ENCODE measurements at regions not wholly inside any gene's neighbourhood (a gene's known extent, or its start where the extent isn't known, plus 50 kb on each side); places are given as distances from the start of the nearest gene placed in this dataset.
"Not testable (repeated sequence)": the region's sequence is repeated elsewhere in the genome, so short reads cannot be mapped to it uniquely, and the experiment has no call there.

DNA sequence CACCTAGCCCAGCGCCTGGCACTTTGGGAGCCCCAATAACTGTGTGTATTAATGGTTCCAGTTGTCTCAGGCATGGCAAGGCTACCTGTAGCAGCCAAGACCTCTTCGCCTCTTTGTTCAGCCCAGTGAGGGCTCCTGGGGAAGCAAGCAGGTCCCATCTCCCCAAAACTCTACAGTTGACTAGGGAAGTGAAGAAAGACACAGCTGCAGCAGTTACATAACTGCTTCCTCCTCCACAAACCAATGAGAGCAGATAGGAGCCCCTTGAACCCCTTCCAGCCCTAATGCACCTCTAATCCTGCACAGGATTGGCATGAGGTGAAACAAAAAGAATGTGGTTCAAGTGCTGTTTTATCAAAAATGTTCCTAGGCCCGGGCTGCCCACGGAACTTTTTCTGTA lies 100.5 kb downstream of the SYF2 start:
- DNase-seq = no peak

DNA sequence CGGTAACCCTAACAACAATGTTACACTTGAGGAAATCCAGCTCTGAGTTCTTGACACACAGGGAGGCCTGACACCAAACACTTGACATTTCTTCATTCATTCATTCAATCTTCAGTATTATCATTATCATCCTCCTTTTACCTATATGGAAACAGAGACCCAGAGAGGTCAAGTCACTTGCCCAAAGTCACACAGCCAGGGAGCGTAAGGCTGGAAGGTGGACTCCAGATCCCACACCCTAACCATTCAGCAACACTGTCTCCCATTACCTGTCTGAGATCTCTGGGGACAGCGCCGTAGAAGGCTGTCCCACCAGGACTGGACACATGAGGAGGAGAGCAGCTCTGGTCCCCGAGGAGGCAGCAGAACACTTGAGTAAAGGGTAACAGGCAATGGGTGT lies 101.4 kb downstream of the SYF2 start:
- no peak for DNase-seq

DNA sequence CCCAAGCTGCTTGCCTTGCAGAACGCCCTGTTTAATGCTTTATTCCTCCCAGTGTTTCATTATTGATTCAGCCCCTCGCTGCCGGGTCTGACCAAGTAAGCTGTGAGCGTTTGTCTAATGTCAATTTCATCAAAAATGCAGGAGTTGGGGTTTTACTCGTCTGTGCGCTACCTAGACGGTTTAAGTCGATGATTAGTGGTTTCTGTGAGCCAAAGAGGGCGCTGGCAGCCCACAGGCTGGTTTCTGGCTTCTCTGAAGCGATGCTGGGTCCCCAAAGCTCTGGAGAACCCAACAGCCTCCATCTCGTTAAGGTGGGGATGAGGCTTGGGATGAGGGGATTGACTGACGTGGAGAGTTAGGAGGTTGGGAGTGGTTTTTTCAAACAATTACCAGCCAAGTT lies 102.9 kb downstream of the SYF2 start:
- no peak for DNase-seq

DNA sequence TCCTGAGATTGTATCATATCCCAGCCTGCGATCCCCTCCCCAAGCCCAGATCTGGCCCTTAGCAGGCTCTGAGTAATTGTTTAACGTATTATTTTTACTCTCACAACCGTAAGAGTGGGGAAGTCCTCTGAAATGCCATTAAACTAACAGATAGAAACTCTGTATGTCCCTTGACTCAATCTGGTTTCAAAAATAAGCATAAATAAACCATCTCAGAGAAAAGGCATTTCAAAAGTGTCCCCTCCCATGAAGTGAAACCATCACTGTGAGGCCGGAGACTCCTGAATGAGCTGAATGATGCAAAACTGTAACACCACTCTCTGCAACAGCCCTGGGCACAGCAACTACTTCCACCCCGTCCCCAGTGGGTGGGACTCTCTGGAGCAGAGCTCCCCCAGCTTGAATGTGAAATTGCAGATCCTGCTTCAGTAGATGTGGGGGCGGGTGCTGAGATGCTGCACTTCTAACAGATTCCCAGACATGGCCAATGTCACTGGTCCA lies 104.1 kb downstream of the SYF2 start:
- no peak for DNase-seq

DNA sequence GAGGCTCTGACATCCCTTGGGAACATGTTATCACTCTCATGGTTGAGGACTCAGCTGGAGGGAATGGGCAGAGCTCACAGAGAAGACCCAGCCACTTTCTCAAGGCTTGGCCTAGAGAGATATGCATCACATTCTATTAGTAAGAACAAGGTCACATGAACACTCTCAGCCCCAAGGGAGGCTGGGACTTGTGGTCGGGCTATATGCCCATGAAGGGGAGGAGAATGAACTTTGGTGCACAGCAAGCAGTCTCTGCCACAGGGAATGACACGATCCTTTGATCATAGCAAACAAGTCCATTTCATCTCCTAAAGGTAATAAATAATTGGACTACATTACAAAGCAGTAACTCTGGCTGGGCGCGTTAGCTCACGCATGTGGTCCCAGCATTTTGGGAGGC lies 105.7 kb downstream of the SYF2 start:
- DNase-seq = no peak

DNA sequence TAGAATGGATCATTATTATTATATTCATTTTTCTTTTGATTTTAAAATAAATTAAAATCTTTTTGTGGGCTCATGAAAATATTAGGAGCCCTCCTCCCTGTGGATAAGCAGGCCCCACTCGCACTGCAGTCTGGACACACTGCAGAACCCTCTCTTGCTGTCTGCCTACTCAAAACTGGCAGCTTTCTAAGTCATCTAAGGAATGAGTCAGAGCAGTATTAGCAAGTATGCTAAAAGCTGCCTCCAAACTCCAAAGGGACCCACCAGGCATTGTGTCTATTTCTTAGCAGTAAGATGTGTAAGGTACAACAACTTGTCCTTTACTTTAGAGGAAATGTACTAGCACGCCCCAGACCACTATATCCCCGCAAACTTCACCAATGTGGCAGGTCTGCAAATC lies 108.8 kb downstream of the SYF2 start:
- no peak for DNase-seq

DNA sequence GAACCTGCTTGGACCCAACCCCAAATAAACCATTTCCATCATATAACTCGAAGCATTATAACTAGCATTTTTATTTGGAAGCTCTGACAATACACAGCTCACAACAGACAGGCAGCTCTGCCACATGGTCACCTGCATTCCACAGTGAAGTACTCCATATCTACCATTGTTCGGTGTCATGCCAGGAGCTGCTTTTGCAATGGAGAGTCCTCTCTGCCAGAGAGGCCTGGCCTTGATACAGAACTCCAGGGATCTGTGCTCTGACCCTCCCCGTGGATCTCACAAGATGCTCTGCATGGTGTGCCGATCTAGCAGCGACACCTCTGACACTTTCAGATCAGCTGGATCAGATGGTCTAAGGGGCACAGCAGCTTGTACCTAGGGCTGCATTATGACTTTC lies 109.6 kb downstream of the SYF2 start:
- DNase-seq = no peak

DNA sequence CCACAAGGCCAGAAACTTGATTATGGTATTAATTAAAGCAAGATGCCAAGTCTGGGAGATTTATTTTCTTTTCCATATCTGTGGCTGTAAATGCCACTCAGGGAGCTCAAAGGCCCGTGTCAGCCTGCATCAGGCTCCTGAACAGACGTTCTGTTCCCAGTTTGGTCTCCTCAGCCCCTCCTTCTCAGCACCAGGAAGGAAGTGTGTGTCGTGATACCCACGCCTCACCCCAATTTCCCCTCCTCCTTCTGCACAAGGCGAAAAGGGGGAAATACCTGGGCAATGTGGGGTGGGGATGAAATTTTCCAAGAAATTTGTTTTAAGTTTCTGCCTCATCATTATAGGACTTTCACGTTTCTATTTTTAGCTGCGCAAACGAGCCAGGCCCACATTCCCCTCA lies 112.0 kb downstream of the SYF2 start:
- no peak for DNase-seq

DNA sequence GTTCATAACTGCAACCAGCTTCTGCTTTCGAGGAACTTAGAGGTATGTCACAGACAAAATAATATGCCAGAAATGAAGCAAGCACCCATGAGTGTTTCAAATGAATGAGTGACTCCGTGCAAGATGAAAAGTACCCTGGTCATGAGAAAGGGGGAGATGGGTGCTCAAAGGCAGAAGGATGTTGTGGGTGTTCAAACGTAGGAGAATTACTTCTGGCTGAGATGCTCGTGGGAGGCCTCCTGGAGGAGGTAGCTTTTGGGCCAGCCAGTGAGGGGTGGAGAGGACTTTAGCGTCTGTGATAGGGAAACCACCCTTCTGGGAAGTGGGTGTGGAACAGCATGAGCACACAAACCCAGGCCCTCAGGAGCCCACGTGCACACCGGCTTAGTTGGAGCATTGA lies 113.8 kb downstream of the SYF2 start:
- DNase-seq = no peak

DNA sequence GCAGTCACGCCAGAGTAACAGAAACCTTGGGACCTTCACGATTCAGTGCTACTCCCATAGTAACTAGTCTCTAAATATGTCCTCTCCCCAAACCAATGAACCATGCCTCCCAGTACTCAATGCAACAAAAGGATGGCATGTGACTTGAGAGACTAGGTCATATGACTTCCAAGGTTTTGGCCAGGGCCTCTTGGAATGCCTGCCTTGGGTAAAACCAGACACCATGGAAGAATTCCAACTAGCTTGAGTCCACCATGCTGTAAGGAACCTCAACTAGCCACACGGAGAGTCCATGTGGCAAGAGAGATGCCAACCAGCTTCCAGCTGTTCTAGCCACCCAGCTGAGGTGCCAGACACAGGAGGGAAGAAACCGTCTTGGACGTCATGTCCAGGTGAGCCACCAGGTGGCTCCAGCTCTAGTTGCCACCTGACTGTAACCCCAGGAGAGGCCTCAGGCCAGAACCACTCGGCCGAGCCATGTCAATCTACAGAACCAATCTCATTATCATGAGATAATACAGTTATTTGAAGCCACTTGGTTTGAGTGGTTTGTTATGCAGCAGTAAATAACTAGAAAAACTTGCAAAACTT lies 115.0 kb downstream of the SYF2 start:
- DNase-seq = peak in 2 of 3 experiments; percentile 6 to 13

DNA sequence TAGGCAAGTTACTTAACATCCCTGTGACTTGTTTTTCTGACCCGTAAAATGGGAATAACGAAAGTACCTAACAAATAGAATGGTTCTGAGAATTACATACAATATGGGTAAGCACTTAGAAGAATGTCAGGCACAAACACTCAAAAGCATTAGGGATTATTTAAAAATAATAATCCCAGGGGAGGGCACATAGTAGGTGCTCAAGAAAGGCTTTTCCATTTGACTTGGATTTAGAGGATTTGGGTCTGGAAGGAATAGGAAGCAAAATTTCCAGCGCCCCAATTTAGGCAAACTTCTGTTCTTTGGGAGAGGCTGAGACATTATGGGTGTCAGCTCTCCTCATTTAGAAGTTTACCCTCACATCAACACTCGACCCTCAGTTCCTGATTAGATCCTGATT lies 115.5 kb downstream of the SYF2 start:
- DNase-seq = no peak

DNA sequence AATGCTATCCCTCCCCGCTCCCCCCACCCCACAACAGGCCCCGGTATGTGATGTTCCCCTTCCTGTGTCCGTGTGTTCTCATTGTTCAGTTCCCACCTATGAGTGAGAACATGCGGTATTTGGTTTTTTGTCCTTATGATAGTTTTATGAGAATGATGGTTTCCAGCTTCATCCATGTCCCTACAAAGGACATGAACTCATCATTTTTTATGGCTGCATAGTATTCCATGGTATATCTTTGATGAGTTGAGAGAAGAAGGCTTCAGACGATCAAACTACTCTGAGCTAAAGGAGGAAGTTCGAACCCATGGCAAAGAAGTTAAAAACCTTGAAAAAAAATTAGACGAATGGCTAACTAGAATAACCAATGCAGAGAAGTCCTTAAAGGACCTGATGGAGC lies 116.2 kb downstream of the SYF2 start:
- DNase-seq = not testable (repeated sequence)

DNA sequence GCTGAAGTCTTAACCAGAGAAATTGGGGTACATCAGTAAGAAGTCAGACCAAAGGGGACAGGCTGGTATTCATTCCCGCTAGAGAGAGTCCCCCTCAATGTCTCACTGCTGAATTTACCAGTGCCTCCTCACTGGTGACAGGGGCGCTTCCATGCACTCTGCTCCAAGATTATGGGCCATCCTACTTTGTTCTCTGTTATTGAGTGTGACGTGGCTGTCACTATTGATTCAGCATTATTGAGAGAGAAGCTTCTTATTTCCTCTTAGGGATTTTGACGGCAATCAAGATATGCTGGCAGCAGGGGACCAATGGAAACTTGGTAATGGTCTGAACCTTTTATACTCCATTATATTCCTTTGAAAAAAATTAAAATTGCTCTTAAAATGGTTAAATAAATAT lies 118.6 kb downstream of the SYF2 start:
- DNase-seq = no peak

DNA sequence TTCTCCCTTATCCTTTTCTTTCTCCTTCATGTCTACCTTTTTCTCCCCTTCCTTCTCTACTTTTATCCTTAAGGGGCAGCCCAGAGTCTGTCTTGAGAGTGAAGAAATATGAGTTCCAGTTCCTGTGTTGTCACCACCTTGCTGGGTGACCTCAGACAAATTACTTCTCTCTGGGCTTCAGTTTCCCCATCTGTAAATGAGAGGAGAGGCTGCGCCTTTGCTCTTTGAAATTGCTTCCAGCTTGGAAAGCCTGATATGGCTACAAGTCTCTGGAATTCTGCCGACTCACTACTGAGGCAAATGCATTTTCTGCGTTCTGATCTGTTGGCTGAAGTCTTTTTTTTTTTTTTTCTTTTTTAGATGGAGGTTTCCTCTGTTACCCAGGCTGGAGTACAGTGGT lies 119.2 kb downstream of the SYF2 start:
- no peak for DNase-seq

DNA sequence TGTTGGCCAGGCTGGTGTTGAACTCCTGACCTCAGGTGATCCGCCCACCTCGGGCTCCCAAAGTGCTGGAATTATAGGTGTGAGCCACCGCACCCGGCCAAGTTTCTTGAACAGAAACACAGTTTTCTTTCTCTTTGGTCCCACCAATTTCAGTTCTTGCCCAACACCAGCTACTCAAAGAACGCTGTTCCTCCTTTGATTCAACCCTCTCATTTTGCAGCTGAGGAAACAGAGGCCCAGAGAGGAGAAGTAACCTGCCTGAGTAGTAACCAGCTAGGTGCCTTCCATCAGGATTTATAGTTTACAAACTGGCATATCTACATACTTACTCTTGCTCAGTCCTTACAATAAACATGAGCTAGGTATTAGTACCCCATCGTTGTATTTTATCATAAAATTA lies 119.9 kb downstream of the SYF2 start:
- no peak for DNase-seq

DNA sequence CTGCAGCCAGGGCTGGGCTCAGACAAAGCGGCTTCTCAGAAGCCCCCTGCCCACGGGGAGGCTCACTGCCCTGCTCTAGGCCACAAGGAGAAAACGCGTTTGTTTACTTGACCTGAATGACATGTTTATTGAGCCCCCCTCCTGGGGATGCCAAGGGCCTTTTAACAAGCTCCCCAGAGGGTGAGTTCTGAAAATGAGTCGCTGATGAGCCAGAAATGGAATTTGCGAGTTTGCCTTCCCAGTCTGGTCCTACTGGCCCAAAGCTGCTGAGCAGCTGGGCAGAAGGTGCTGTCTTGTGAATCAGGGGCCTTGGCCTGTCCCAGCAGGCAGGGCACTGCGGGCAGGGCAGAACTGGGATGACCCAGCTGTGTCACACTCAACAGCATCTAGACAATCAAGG lies 120.6 kb downstream of the SYF2 start:
- peak in 2 of 3 experiments; percentile 18 to 64 for DNase-seq

DNA sequence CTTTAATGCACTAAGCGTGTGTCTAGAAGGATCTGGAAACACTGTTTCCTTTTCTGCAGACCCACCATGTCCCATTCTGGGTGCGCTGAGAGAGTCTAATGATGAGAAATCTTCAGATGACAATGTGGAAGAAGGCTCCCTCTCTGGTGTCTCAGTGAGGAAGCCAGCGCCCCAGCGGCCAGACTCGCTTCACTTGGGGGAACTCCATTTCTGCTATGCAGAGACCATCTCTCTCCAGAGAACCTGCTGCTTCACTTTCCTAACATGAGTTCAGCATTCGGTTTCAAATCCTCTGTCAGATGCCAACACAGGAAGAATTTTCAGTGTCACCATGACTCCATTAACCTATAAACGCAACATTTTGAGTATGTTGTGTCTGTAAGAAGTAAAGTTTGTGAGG lies 121.8 kb downstream of the SYF2 start:
- DNase-seq = no peak

DNA sequence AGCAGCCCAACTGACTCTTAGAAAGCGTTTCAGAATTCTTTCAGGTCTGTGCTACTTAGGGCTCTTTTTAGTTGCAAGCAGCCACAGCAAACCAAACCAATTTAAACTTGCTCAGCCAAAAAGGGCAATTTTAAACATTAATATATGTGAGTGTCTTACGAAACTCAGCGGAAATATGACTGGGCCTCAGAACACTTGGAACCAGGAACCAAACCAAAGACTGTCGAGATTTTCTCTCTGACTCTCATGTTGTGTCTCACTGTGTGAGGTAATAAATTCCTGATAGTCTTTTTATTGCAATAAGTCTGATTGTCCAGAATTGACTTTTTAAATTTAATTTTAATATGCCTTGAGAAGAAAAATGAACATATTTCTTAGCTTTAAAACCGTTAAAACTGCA lies 122.3 kb downstream of the SYF2 start:
- DNase-seq = no peak

DNA sequence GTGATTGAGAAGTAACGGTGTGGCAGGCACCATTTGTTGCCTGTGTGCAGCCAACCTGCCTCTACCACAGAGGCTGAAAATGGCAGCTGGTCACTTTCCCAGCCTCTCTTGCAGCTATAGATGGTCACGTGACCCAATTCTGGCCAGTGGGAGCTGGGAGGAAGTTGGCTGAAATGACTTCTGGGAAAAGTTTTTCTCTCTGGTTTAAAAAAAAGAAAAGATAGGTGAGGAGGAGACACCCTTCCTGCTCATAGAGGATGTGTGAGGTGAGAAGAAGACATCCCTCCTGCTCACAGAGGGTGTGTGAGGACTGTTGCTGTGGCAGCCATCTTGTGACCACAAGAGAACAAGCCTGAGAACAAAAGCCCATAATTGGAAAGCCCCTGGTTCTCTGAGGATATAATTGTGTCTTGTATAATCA lies 122.8 kb downstream of the SYF2 start:
- no peak for DNase-seq

DNA sequence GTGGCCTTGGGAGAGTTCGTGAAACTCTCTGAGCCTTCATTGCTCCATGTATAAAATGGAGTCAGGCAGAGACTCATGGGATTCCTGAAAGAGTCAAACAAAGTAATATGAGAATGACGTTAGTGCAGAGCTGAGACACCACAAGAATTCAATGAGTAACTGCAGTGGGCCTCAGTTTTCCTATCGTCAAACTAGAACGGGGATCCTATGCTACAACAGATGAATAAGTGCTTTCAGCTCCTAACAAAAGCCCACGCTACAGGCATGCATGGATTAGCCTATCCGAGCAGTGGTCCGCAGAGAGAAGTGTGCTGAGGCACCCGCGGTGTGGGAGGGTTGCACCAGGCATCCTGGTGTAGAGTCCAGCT lies 124.7 kb downstream of the SYF2 start:
- no peak for DNase-seq

DNA sequence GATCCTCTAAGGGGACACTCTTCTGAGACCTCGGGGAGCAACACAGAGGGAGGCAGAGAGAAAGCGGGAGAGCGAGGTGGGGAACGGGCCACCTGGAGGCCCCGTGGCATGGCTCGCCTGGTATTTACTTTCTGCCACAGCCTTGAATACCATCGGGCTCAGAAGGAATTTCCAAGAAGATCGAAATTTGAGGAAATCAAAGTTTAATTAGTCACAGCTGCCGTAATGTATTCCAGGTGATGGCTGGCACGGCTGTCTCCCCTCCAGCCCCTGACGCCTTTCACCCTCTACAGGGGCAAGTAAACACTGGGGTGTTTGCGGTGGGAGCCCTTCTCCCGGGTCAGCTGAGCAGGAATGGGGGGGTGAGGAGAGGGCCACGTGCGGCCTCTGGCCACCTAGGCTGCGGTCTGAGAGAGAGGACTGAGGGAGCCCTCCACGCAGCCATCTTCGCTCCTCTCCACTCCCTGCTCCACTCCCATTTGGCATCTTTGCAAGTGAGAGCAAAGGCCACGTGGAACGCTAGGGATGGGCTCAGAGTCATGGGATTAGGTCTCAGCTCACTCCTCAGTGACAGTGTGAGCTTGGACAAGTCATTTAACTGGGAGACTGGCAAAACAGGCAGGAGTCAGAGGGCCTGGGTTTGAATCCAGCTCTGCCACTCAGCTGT lies 125.2 kb downstream of the SYF2 start:
- no peak for DNase-seq

DNA sequence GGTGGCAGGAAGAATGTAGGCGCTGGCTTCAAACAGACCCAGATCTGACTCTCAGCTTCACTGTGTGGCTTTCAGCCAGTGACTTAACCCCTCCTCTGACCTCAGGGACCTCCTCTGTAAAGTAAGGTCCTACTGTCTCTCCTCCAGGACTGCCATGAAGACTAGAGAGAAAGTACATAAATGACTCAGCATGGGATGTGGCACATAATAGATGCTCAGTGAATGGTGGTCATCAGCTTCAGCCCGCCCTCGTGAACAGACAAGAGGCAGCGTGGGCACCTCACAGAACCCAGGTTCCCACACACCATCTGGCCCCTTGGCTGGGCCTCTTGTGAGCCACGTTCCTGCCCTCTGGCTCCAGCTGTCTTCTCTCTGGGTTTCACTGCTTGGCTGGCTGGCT lies 126.0 kb downstream of the SYF2 start:
- DNase-seq = no peak

DNA sequence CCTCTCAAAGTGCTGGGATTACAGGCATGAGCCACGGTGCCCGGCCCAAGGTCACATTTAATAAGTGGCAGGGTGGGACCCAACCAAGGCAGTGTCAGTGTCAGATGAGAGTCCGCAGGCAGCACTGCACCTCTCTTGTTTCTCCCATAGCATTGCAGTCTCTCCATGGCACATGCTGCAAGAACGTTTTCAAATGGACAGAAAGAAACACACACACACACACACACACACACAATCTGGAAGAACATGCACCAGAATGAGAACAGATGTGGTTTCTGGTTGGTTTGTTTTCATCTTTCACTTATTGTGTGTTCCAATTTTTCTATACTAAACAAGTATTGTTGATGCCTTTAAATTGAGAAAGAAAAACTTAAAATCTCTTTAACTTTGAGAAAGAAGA lies 126.5 kb downstream of the SYF2 start:
- no peak for DNase-seq

DNA sequence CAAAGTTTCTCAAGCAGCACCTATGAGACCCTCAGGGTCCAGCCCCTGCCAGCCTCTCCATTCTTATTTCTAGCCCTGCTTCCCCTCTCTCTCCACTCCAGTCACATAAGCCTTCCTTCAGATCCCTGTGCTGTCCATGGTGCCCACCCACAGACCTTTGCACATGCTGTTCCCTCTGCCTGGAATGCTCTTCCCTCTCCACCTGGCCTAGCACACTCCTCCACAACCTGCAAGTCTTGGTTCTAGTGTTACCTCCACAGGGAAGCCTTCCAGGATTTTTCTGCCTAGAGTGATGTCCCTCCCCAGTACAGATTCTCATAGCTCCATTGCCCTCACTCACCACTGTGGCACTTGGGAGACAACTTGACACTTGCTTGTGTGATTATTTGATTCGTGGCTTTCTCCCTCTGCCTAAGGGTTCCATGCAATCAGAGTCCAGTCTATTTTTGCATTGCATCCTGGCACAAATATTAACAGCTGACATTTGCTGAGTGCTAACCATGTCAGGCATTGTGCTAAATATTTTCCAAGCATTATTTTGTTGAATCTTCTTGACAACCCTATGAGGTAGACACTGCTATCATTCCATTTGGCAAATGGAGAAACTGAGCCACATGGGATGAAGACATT lies 127.3 kb downstream of the SYF2 start:
- no peak for DNase-seq
